GM12892 (cell line): ENCODE measurements at regions not wholly inside any gene's neighbourhood (a gene's known extent, or its start where the extent isn't known, plus 50 kb on each side); places are given as distances from the start of the nearest gene placed in this dataset.

Source experiments
- POLR2A ChIP-seq: IDR thresholded peaks from 2 replicates; pipeline ENCODE4 v1.6.1; 2011; ENCODE audit warnings: low read depth, low read length, control low read depth
- POLR2AphosphoS5 ChIP-seq: IDR thresholded peaks from 2 replicates; pipeline ENCODE4 v1.6.1; 2011; ENCODE audit warnings: low read depth, low read length, control low read depth

- TF ChIP-seq POLR2AphosphoS5 (no peak), POLR2A (no peak)
Observed at GRCh38 chr15:95432878-95433405, 897.6 kb upstream of the NR2F2 start.
